Spleen (tissue), 3 donors: ENCODE measurements at regions not wholly inside any gene's neighbourhood (a gene's known extent, or its start where the extent isn't known, plus 50 kb on each side); places are given as distances from the start of the nearest gene placed in this dataset.

Experiments used
- POLR2A ChIP-seq, 3 donors: fragments of 450-650 bp; IDR thresholded peaks; one replicate each; pipeline ENCODE4 v1.5.1; 2017; ENCODE audit warnings: antibody characterized with exemption in 3 of 3, mild to moderate bottlenecking in 1 of 3
- POLR2AphosphoS5 ChIP-seq, 3 donors: sonication (generic); formaldehyde crosslinking; IDR thresholded peaks; one replicate each; pipeline ENCODE4 v1.5.1; 2017; ENCODE audit warnings: antibody characterized with exemption in 3 of 3

GRCh38 chr4:130722361-130722760 is 1626.4 kb downstream of the C4orf33 start:
- TF ChIP-seq POLR2A (IDR thresholded peaks at IDR 0.05) (no peak), POLR2AphosphoS5 (IDR thresholded peaks at IDR 0.05) (no peak)
